Medulla oblongata (tissue), 1 donor: ENCODE measurements at regions not wholly inside any gene's neighbourhood (a gene's known extent, or its start where the extent isn't known, plus 50 kb on each side); places are given as distances from the start of the nearest gene placed in this dataset.

ENCODE experiments used
- DNase-seq: peaks from one replicate; pipeline ENCODE4 v3.0.0-alpha.2; 2015; ENCODE audit errors: extremely low spot score

GRCh38 chr10:120368927-120369326 is 88.1 kb upstream of the PLPP4 start:
- DNase-seq: no peak

- no peak for DNase-seq
These were observed 87.2 kb upstream of the PLPP4 start for GRCh38 chr10:120369856-120370276.

- no peak for DNase-seq
These were observed 85.2 kb upstream of the PLPP4 start for GRCh38 chr10:120371856-120372255.

- DNase-seq: no peak
These were observed 84.1 kb upstream of the PLPP4 start for GRCh38 chr10:120372917-120373316.

GRCh38 chr10:120375666-120376065 is 81.4 kb upstream of the PLPP4 start:
- no peak for DNase-seq

DNA sequence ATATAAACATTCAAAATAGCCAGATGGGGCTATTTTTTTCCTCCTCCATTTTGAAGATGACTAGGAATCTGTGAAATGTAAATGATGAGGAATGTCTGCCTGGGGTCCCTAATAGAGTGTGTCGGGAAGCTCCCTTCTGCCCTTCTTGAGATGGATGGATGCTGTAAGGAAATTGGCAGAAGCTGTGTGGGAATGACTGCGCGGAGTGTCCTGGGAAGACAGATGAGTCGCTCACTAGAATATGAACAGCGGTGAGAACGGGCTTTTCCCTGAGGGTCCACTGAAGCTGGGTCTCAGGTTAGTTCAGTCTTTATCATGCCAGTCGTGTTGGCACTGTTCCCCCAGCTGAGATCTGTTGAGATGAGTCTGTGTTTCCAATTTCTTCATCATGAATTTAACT is 75.1 kb upstream of the PLPP4 start:
- no peak for DNase-seq

DNA sequence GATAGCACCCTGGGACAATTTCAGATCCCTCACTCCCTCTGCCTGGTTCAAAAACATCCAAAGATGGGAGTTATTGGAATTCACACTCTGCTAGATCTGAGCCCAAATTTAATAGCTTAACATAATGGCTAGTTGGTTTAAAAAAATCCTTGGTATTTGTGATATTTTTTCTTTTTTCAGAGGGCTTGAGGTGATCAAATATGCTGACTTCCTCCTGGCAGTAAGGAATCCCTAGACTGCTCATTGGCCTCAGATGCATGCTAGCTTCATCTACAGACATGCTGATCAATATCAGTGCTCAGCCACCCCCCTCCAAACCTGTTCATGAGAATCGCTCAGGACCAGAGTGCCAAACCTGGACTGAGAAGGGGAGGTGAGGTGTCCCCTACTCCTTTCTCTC is 74.7 kb upstream of the PLPP4 start:
- no peak for DNase-seq

- no peak for DNase-seq
These were observed 71.0 kb upstream of the PLPP4 start for GRCh38 chr10:120385992-120386391.

DNA sequence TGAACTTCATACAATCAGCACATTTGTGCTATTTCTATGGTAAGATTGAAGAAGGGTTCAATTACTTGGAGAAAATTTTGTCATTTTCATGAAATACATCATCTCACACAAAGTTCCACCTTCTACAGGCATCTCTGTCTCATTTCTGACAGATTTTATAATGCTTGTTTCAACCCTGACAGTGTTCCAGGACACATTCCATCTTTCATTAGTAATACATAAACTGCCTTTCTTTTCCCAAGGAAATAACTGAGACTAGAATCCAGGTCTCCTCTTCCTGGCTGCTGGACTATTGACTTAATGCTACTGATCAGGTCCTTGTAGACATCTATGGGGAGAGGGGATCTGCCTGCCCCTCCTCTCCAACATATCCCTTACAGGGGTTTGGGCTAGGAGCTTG is 70.1 kb upstream of the PLPP4 start:
- no peak for DNase-seq

GRCh38 chr10:120387326-120387725 is 69.7 kb upstream of the PLPP4 start:
- no peak for DNase-seq

DNA sequence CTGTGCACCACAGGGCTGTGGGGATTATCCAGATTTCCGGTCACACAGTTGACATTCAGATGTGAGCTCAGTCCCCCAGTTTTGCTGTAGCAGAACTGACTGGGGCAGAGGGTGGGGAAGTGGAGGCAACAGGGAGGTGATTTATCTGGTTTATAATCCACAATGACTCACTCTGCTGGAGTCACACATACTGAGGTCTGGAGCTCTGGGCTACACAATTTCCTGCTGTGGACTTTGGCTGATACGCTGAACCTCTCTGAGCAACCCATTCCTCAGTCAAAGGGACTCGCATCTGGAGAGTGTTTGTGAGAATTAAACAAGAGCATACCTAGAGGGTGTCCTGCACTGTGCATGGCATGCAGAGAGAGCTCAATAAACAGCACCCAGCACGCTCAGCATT is 64.8 kb upstream of the PLPP4 start:
- DNase-seq: no peak

GRCh38 chr10:120392671-120393079 is 64.4 kb upstream of the PLPP4 start:
- no peak for DNase-seq

DNA sequence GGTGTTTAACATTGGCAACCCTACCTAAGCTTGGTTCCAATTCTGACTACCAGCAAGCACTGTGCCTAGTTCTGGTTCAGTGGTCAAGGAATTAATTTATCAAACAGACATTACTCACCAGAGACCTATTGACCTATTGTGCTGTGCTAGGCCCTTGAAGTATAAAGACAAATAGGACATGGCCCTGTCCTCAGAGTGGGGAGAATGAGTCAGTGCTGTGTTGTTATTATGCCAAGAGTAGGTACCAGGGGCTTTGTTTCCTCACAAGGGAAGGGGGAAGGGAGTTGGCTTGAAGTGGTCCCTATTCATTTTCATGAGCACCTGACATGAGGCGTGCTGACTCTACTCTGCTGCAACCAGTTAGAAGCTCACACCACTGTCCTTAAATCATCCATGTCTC is 62.6 kb upstream of the PLPP4 start:
- no peak for DNase-seq

DNA sequence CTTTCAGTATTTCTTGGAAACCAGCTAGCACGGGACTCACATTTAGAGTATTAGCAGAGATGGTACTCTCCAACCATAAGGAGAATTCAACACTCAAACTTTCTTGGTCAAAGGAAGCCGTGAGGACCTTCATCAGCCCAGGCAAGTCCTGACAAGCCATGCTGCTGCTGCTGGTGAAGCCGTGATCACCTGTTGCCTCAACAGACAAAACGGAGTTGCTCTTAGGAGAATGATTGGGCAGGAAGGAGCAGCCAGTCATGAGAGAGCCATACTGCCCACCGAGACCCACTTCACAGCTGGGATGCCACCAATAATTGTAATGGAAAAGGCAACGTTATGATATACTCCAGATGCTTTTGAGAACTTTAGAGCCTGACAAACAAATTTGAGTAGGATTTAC is 60.8 kb upstream of the PLPP4 start:
- DNase-seq: no peak

GRCh38 chr10:120398180-120398579 is 58.8 kb upstream of the PLPP4 start:
- DNase-seq: no peak

- no peak for DNase-seq
These were observed 56.4 kb upstream of the PLPP4 start for GRCh38 chr10:120400601-120401000.

- DNase-seq: no peak
These were observed 54.8 kb upstream of the PLPP4 start for GRCh38 chr10:120402147-120402766.

GRCh38 chr10:120403109-120403508 is 53.9 kb upstream of the PLPP4 start:
- no peak for DNase-seq

- no peak for DNase-seq
These were observed 50.7 kb upstream of the PLPP4 start for GRCh38 chr10:120406376-120406775.
